ENCODE measurements at regions not wholly inside any gene's neighbourhood (a gene's known extent, or its start where the extent isn't known, plus 50 kb on each side); places are given as distances from the start of the nearest gene placed in this dataset.
A peak's percentile ranks its signal among the peaks of the same experiment; 100 is the strongest.
"Not testable (repeated sequence)": the region's sequence is repeated elsewhere in the genome, so short reads cannot be mapped to it uniquely, and the experiment has no call there.

- DNase-seq, result no peak
Observed at GRCh38 chr5:51559921-51560658, 176.8 kb downstream of the ISL1 start.

DNA sequence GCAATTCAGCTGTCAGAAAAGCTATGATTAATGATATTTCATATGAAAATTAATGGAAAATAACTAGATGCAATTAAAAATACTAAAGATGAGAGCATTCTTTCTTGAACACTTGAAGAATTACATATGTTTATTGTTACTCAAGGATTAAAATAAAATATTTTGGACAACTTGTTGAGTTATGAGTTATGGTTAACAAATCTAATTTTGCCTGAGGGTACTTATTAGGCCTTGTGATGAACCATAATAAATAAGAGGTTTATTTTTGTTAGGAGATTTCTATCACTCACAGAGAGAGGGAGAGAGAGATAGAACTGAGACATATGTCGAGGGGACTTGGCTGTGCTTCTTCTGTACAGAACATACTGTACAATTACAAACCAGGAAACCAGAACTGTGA, 183.7 kb downstream of the ISL1 start:
- DNase-seq, result no peak

- DNase-seq, result no peak
Observed at GRCh38 chr5:51567636-51568035, 184.4 kb downstream of the ISL1 start.

- no peak for DNase-seq
Observed at GRCh38 chr5:51573835-51574234, 190.6 kb downstream of the ISL1 start.

- no peak for DNase-seq
Observed at GRCh38 chr5:51582871-51583394, 199.7 kb downstream of the ISL1 start.

- no peak for DNase-seq
Observed at GRCh38 chr5:51598026-51598425, 214.8 kb downstream of the ISL1 start.

DNA sequence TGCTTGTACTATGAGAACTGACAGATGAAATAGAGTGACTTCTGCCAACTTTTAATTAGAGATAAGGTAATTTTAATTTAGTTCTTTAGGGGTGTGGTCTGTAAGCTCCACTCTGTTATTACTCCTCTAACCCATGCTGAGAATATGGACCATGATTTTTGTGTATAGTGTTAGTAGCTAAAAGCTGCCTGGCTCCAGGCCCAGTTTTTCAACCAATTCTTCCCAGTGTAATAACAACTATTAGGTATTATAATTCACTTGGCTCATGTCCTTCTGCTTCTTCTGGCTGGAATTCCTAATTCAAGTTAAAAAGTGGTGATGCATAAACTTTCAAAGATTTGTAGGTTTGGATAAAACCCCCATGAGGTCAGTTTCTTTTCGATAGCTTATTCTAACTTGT, 216.3 kb downstream of the ISL1 start:
- peak; percentile 19 for DNase-seq

- no peak for DNase-seq
Observed at GRCh38 chr5:51604324-51604723, 221.1 kb downstream of the ISL1 start.

GRCh38 chr5:51606921-51607320, 223.7 kb downstream of the ISL1 start:
- no peak for DNase-seq

DNA sequence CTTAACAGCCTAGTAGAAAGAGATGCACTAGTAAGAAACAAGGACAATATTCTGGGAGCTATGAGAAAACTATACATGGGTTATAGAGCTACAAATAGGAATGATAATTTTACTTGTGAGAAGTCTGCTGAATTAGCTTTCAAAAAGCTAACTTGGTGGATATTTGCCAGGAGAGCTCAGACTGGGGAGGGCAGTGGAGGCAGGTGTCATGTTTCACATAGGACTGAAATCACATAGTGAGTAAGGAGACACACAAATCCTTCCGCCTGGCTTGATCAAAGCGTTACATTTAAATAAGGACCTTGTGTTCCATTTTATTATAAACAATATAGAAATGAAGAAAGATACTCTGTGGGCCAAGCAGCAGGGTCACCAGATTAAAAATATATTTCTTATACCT, 235.0 kb downstream of the ISL1 start:
- no peak for DNase-seq

DNA sequence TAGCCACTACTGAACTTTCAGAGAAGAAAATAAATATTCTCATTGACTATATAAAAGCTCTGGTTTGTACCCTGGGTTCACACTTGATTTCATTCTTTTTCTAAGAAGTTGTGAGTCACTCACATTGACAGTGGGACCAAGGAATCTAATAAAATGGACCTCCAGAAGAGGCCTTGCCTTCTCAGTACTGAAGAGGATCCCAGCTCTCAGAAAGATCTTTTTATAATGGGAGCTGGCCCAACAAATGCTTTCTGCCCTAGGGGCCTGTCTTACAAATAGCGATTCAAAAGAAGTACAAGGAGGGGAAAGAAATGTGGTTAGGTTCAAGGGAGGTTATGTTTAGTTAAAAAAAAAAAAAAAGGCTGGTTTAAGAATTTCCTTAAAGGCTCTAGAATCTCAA, 237.9 kb downstream of the ISL1 start:
- DNase-seq, result no peak

- DNase-seq, result no peak
Observed at GRCh38 chr5:51622161-51622790, 239.0 kb downstream of the ISL1 start.

DNA sequence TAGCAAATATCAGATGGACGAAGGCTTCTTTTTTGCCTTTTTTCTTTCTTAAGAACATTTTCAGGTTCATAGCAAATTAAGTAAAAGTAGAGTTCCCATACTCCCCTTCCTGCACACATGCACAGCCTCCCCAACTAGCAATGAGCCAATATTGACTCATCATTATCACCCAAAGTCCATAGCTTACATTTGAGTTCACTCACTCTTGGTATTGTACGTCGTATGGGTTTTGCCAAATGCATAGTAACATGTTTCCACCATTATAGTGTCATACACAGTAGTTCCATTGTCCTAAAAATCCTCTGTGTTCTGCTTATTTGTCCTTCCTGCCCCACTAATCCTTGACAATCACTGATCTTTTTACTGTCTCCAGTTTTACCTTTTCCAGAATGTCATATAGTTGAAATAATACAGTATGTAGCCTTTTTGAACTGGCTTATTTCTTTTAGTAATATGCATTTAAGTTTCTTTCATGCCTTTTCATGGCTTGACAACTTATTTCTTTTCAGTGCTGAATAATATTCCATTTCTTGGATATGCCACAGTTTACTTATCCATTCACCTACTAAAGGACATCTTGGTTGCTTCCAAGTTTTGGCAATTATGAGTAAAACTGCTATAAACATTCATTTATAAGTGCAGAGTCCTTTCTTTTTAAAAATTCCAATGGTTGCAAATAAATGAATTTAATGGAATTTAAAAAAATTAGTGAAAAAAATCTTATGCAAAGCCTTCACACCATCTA, 242.1 kb downstream of the ISL1 start:
- DNase-seq, result no peak

- DNase-seq, result no peak
Observed at GRCh38 chr5:51632027-51632426, 248.8 kb downstream of the ISL1 start.

DNA sequence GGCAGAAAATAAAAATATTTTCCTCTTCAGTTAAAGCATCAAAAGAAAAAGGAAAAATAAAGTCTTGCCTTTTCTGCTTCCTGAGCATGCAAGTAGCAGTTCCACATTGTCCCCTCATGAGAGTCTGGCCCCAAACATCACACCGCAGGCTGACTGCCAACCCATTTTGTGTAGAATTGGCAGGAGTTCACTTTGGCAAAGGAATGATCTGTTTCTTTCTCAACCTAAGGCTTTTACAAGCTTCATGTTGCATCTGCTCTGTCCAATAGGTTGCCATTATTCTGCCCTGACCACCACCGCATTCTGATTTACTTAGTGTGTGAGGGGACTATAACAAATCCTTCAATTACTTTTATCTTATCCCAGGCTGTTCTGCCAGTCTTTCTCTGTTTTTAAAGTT, 249.5 kb downstream of the ISL1 start:
- DNase-seq, result no peak

DNA sequence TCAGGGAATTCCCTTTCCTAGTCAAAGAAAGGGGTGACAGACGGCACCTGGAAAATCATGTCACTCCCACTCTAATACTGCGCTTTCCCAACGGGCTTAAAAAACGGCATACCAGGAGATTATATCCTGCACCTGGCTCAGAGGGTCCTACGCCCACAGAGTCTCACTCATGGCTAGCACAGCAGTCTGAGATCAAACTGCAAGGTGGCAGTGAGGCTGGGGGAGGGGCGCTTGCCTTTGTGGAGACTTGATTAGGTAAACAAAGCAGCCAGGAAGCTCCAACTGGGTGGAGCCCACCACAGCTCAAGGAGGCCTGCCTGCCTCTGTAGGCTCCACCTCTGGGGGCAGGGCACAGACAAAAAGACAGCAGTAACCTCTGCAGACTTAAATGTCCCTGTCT, 253.7 kb downstream of the ISL1 start:
- DNase-seq, result not testable (repeated sequence)

DNA sequence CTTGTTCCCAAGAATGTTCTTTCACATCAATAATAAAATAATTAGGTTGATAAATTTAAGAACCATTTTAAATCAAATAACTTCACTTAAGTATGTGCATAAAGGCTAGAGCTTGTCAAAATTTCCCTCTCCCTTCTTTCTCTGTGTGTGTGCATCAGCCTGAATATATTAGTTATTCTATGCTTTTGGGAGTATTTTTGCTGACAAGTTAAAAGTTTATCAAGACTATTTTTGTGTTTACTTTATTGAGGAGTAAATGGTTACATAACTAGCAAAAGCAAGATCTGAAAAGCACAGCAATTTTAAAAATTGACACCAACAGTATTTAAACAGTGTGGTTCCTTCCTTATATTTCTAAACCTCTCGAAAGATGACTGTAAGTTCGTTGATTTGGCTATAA, 261.7 kb downstream of the ISL1 start:
- no peak for DNase-seq

GRCh38 chr5:51646482-51646881, 263.2 kb downstream of the ISL1 start:
- DNase-seq, result no peak

DNA sequence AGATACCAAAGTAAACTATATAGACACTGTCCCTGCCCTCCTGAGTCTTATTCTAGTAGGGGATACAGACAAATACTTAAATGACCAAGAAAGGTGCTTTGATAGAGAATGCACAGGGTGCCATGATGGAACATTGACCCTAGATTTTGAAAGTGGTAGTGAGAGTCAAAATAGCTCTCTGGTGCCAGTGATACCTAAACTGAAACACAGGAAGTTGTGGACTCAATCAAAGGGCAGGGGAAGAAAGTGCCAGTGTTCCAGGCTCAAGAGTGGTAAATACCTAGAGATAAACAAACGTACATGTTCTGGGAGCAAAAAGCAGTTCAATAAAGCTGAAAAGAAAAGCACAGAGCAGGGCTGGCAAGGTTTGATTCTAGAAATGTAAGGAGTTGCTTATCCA, 267.6 kb downstream of the ISL1 start:
- DNase-seq, result no peak

GRCh38 chr5:51651476-51651875, 268.2 kb downstream of the ISL1 start:
- DNase-seq, result no peak

- DNase-seq, result no peak
Observed at GRCh38 chr5:51651889-51652288, 268.6 kb downstream of the ISL1 start.

GRCh38 chr5:51652980-51653379, 269.7 kb downstream of the ISL1 start:
- DNase-seq, result no peak

GRCh38 chr5:51657340-51658240, 274.3 kb downstream of the ISL1 start:
- no peak for DNase-seq

Data from NCI-H748 treated with DMSO at 0.1 percent for 48 hours (cell line).